Smooth muscle cell of the brain vasculature (primary cell): ENCODE measurements at regions not wholly inside any gene's neighbourhood (a gene's known extent, or its start where the extent isn't known, plus 50 kb on each side); places are given as distances from the start of the nearest gene placed in this dataset.

Experiments
- DNase-seq: peaks from one replicate; pipeline ENCODE4 v3.0.0-alpha.2; 2012; ENCODE audit warnings: low read depth, low spot score

DNA sequence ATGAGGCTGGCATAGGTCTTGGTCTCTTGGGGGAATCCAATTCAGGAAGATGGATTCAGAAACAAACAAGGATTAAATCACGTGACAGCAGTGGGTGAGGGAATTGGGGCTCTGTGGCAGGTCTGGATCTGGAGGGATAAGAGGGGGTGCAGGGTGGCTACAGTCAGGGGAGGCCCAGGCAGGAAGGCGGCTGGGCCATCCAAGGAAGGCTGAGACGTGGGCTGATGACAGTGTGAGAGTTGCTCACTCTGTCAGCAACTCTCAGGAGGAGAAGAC lies 65.8 kb upstream of the COL5A1 start:
- DNase-seq = no peak

DNA sequence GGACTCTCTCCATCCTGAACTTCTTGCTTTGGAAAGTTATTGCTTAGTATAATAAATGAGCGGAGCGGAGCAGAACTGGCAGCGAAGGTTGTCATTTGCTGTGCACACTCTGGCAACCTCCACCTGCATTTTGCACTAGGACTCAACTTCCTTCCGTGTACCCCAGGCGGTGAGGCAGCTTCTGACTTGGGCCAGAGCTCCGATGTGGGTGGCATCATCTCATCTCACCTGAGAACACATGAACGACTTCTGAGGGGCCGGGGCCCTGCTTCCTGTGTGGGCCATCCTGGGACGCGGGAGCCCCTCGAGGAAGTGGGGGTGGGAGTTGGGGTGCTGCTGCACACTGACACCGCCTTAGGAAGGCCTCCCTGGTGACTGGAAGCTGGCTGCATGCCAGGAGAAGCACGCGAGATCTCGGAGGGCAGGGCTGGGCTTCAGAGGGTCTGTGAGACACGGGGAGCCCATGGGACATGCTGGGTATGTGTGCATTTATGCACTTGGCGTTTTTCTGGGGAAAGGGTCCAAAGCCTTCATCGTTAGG lies 56.5 kb upstream of the COL5A1 start:
- no peak for DNase-seq

DNA sequence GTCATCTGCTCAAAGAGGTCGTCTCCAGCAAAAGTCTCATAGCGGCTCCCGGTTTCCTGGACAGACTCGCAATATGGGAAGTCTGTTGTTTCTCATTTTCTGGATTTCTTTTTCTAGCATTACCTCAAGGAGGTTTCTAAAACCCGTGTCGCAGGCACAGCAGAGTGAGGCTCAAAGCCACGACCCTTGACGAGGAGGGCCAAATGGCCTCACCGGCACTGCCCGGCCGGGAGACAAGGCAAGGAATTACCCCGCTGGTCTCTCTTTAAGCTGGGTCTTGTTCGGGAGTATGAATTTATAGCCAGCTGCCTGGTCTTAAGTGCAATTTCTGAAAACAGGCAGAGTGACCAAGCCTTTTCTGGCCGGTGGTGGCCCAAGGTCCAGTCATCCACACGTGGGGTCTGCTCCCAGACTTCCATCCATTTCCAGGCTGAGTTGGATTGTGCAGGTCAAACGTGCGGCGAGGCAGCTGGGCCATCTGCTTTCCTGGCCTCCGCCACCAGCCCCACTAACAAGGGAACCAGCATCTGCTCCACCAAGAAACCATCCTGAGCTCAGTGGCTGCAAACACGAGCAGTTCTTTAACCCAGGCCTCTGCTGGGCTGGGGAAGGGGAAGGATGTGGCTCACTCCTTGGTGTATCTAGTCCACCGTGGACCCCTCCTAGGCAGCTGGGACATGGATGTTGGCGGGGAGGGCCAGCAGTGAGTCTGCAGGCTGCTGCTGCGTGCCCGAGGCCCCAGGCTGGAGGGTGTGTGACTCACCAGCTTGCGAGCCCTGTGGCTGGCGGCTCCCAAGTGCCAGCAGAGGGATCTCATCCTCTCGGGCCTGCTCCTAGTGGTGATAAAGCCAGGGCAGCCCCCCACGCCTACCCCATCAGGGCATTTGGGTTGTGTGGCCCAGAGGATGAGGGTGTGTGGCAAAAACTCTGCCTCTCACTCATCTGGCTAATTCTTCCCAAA lies 55.6 kb upstream of the COL5A1 start:
- no peak for DNase-seq

DNA sequence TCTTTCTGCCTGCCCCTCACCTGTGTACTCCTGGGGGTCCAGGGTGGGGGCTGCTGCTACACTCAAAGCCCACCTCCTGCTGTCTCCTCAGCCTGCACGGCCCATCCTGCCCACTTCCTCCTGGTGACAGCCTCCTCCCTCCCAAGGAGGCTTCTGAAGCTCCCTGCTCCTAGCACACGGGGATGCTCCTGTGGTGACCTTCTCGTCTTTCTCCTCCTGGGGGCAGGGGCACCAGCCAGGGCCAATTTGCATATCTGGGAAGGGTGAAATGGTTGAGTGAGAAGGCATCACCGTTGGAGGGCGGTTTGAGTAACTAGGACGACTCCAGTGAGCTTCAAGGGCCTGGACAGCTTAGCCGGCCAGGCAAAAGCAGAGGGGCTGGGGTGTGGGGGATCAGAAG lies 51.9 kb upstream of the COL5A1 start:
- DNase-seq = no peak

DNA sequence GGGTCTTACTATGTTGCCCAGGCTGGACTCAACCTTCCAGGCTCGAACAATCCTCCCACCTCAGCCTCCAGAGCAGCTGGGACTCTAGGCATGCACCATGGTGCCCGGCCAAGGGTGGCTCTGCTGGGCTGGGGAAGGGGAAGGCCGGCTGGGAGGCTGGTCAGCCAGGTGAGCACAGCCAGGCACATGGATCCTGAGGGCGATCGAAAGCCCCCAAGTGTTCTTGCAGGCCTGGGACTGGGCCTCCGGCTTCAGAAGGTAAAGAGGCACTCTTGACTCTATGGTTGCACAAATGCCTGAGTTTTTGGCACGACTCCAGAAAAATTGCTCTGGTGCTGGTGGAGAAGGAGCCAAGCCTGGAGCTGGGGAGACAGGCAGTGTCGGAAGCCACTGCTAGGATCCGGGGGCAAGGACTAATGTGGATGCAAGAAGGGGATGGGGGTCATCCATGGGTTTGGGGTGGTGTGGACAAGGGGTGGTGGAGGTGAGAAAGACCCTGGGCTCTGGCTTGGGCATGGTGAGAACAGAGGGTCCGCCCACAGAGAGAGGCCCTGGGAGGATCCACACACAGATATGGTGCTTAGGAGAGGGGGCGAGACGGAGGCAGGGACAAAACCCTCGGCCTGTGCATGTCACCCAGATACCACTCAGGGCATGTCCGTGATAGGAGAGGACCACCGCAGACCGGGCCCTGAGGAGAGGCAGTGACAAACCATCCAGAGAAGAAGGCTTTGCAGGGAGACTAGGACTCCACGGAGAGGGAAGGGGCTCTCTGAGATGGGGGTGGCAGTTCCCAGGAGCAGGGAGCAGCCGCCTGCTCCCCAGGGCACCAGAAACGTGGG lies 51.1 kb upstream of the COL5A1 start:
- no peak for DNase-seq

DNA sequence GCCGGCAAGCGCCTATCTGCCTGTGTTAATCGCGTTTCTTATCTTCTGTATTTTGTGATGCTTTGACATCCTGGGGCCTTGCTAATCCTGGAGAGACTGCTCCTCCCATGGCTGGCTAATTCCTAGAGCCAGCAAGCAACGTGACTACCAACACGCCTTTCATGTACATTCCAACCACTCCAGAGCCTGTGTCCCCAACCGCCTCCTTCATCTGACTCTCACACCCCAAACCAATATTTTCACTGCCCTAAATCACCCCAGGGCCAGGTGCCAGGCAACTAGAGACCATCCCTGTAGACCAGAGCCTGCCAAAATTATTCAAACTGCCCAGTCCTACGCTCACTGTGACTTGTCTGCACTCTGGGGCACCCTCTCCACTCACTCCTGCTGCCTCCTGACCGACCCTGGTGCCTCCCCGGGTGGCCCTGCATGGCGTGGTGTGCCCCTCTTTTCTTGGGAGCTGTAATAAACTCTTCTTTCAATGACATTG lies 50.5 kb upstream of the COL5A1 start:
- no peak for DNase-seq

DNA sequence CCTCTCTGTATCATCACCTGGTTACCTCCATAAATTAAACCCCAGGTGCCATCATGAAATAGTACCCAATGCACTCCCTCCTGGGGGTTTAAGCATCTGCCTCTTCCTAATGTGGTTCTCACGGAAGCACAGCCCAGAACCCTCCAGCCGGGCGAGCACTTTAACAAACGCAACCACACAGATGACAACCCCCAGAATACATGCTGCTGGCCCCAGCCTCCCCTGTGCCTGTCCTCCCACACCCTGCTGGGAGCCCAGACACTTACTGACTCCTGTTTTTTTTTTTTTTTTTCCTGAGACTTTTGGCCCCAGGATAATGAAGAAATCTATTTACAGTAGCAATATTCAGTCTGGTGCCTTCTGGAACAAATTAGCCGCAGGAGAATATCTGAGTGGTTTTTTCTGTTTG lies 50.0 kb upstream of the COL5A1 start:
- no peak for DNase-seq
